Right ventricle myocardium inferior (tissue), 1 donor: ENCODE measurements at regions not wholly inside any gene's neighbourhood (a gene's known extent, or its start where the extent isn't known, plus 50 kb on each side); places are given as distances from the start of the nearest gene placed in this dataset.

Source experiments
- ATAC-seq: fragments of 200-7000 bp; cut with Tn5 transposase; one replicate; pipeline ENCODE4 v1.9.1; 2020; ENCODE audit warnings: mild to moderate bottlenecking, moderate library complexity
- DNase-seq: peaks from one replicate; pipeline ENCODE4 v3.0.0; 2021; ENCODE audit errors: missing footprints
- intact Hi-C: fragments of 100-400 bp; cut with DNase I; formaldehyde crosslinking; loops from one replicate; pipeline ENCODE4 v1.11.0; 2022
- donor health status: DM: no; HTN: yes; CAD: no; lungs with severe emphysema.

- ATAC-seq, result no peak
- intact Hi-C loops, result no loop called here
- DNase-seq, result peak; percentile 20
These were observed 259.8 kb upstream of the SALL3 start for GRCh38 chr18:78719821-78720220.

- intact Hi-C loops, result no loop called here
- ATAC-seq (no peak), DNase-seq (peak; percentile 41)
These were observed 259.0 kb upstream of the SALL3 start for GRCh38 chr18:78720456-78721237.

- ATAC-seq, result peak; percentile 26
- intact Hi-C loops, result no loop called here
- DNase-seq, result peak; percentile 34
These were observed 258.3 kb upstream of the SALL3 start for GRCh38 chr18:78721238-78721875.

DNA sequence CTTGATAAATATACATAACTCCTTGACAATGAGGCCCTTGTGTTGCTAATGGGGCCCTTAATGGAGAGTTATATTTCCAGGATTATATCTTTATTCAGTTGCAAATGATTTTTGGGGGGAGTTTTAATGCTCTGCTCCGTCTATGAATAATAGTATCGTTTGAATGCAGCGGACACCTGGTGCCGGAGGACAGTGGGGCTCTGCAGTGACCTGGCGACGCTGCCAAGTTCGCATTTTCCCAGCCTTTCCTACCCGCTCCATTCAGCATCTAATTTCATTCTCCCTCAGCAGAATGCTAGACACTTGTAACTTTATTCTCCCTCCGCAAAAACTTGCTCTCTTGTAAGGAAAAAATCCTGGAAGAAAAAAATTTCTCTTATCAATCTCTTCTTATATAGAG, 257.6 kb upstream of the SALL3 start:
- ATAC-seq (no peak), DNase-seq (peak; percentile 17)
- intact Hi-C loops, result no loop called here

DNA sequence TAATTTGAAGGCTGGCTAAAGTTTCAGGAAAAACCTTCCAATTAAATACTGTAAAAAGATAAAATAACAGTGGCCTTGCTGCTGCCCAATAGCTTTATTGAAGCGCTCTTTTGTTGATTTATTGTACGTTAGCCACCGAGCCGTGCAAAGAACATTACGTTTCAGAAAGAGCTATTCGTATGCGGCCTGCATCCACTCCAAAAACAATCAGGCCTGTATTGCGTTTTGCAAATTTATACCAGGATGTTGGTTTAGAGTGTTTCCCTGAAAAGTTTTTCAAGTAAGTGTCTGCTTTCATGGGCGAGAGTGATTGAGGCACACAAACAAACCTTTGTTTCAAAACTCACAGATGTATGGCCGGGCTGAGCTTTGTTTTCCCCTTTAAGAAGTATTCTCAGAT, 257.2 kb upstream of the SALL3 start:
- no peak for ATAC-seq
- no peak for DNase-seq
- intact Hi-C loops, result no loop called here

GRCh38 chr18:78722929-78723710, 256.5 kb upstream of the SALL3 start:
- ATAC-seq, result no peak
- DNase-seq, result peak; percentile 32
- intact Hi-C loops, result no loop called here

DNA sequence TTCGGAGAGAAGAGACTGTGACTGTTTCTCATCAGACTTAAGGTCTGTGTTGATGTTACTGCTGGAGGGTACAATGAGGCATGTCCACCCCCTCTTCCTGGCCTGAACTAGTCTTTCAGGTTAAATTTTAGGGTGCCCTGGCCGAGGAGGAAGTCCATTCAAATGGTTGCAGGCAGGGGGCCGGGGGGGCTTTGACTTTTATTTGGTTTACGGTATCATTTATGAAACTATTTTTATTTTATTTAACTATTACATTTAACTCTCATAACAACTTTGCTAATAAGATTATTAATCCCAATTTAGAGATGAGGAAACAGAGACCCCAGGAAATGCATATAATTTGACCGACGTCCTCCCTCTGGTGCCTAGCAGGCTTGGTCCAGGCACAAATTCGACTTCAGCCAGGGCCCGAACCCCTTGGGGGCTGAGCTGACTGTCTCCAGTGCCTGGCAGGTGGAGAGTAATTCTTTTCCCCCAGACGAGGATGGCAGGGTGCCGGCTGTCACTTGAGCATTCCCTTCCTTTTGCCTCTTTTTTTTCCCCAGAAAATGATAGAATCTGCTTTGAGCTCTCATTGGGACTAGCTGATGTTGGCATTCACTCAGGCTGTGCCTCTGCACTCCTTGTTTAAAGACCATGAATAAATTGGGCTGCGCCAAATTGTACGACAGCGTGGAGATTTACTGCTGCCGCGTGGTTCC, 255.3 kb upstream of the SALL3 start:
- intact Hi-C loops, result no loop called here
- no peak for DNase-seq
- no peak for ATAC-seq

DNA sequence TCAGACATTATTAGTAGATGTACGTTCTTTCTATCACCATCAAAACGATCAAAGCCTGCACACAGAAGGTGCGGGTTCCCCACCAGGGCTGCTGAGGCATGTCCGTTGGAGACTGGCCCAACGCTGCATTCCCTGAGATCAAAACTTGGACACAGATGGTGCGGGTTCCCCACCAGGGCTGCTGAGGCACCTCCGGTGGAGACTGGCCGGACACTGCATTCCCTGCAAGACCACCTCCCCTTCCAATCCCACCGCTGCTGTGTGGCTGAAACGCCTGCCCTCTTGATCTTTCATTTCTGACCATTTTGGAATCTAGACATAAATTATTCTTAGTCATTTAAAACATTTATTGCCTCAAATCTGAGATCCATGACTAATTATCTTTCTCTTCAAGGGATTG, 254.2 kb upstream of the SALL3 start:
- intact Hi-C loops, result no loop called here
- DNase-seq (no peak), ATAC-seq (no peak)

DNA sequence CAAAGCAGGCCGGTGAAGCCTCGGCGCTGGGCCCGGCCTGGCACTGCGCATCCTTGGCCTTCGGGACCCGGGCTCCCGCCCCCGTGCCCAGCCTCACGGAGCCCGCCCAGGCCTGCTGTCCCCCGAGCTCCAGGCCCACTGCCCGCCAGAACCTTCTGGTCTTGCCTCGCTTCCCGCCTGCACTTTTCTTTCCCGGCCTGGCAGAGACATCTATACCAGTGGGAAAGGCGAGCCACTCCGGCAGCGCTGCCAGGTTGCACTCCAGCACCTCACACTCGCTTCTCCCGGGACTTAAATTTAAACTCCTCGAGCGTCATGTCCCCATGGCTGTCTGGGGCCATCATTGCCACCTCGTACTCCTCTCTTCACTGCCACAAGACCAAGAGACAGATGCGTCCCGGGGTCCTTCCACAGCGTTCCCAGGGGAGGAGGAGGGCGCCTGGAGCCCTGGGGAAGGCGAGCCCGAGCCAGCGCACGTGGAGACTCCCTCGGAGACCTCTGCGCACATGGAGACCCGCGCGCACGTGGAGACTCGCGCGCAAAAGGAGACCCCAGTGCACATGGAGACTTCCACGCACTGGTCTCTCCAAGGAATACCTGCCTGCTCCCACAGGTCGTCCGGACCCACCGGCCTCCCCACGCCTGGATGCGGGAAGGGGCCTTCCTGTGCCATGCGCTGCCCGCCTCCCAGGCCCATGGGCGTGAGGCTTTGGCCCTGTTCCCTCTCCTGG, 253.1 kb upstream of the SALL3 start:
- intact Hi-C loops, result no loop called here
- ATAC-seq, result no peak
- peak; percentile 53 for DNase-seq

DNA sequence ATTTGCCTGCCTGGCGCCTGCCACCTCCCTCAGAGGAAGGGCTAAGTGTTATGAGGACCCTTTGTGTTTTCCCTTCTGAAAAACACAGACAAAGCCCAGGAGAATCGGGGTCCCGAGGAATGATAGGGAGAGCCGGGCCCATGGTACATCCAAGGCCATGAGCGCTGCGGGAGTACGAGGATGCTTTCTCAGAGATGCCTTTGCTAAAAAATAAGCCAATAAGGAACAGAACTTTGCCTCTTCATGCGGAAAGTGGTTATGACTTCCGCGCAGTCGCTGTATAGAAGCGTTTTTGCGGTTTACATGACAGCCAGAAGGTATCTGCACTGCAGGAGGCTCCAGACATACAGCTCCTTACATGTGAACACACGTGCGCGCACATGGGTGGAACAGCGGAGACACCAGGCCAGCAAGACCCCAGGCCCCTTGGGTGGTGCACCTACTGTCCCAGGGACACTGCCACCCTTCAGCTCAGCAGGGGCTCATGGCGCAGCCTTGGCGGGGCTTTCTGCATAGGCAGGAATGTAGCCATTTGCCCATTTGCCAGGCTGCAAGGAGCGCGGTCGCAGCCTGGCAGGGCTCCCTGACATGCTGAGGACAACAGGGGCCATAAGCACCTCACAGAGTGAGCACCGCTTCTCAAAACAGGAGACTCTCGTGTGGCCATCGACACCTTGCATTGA, 252.4 kb upstream of the SALL3 start:
- DNase-seq (peak; percentile 54), ATAC-seq (no peak)
- intact Hi-C loops, result no loop called here

GRCh38 chr18:78727877-78728783, 251.5 kb upstream of the SALL3 start:
- peak; percentile 25 for DNase-seq
- no peak for ATAC-seq

DNA sequence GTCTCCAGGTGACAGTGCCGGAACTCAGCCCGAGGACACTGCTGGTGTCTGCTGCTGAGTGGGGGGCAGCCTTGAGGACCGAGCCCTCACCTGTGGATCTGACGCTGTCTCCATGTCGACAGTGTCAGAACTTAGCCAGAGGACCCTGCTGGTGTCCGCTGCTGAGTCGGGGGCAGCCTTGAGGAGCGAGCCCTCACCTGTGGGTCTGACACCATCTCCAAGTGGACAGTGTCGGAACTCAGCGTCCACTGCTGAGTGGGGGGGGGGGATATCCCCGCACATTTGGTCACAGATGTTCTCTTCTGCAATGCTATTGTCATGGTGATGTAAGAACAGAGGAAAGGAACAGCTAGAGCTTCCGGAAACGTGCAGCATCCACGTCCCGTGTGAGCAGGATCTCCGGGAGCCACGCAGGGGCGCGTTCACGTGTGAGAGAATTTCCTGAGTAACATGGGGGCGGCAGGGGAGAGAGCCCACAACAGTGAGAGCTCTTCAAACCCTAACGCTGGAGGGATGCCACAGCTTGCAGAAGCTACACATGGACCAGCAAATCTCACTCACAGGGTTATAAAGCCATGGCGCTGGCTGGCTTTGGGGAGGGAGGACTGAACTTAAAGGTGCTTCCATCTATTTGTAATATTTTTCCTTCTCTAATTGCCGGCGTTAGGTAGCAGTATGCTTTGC, 250.7 kb upstream of the SALL3 start:
- ATAC-seq, result no peak
- no peak for DNase-seq
- intact Hi-C loops, result no loop called here

More at GRCh38 chr18:78727877-78728783, 251.5 kb upstream of the SALL3 start:
- intact Hi-C loops, result no loop called here

GRCh38 chr18:78730546-78730945, 249.1 kb upstream of the SALL3 start:
- DNase-seq (no peak), ATAC-seq (no peak)
- intact Hi-C loops, result no loop called here

- intact Hi-C loops, result no loop called here
- no peak for ATAC-seq
- peak; percentile 25 for DNase-seq
These were observed 248.6 kb upstream of the SALL3 start for GRCh38 chr18:78731016-78731397.

GRCh38 chr18:78731398-78732032, 248.1 kb upstream of the SALL3 start:
- intact Hi-C loops, result no loop called here
- ATAC-seq (no peak), DNase-seq (no peak)
